Neuron (in vitro differentiated cells): ENCODE measurements at regions not wholly inside any gene's neighbourhood (a gene's known extent, or its start where the extent isn't known, plus 50 kb on each side); places are given as distances from the start of the nearest gene placed in this dataset.

Experiments
- H2AFZ ChIP-seq: one replicate; pipeline ENCODE4 v1.6.1; 2013; ENCODE audit warnings: low read depth, mild to moderate bottlenecking, inconsistent platforms, low read length, moderate library complexity
- H3K27me3 ChIP-seq: one replicate; pipeline ENCODE4 v1.6.1; 2013; ENCODE audit warnings: low read length; ENCODE audit not compliant: insufficient read depth
- H3K36me3 ChIP-seq: one replicate; pipeline ENCODE4 v1.6.1; 2013; ENCODE audit warnings: low read length; ENCODE audit not compliant: insufficient read depth
- H3K4me1 ChIP-seq: one replicate; pipeline ENCODE4 v1.6.1; 2013; ENCODE audit warnings: low read length; ENCODE audit not compliant: insufficient read depth
- H3K4me3 ChIP-seq: 2 replicates; pipeline ENCODE4 v1.5.1; 2013; ENCODE audit warnings: mild to moderate bottlenecking, low read length, moderate library complexity
- H3K9me3 ChIP-seq: one replicate; pipeline ENCODE4 v1.6.1; 2013; ENCODE audit warnings: low read length

- H3K9me3 ChIP-seq: no peaks in the 10 kb centered on the region
- H3K27me3 ChIP-seq: no peaks in the 10 kb centered on the region
- H3K4me3 ChIP-seq: no peak overlapping the region
- H3K36me3 ChIP-seq: no peaks in the 10 kb centered on the region
- H3K4me1 ChIP-seq: no peaks in the 10 kb centered on the region
- H2AFZ ChIP-seq: no peak overlapping the region
These were observed 376.8 kb upstream of the ALCAM start for GRCh38 chr3:104989878-104990277.

- Histone ChIP-seq H3K4me3 (no peak overlapping the region), H3K36me3 (no peaks in the 10 kb centered on the region), H3K4me1 (no peaks in the 10 kb centered on the region), H2AFZ (no peak overlapping the region), H3K9me3 (no peaks in the 10 kb centered on the region), H3K27me3 (no peaks in the 10 kb centered on the region)
These were observed 376.0 kb upstream of the ALCAM start for GRCh38 chr3:104990758-104991157.

GRCh38 chr3:104992676-104993075 lies 374.0 kb upstream of the ALCAM start:
- Histone ChIP-seq H3K4me1 (no peaks in the 10 kb centered on the region), H2AFZ (no peak overlapping the region), H3K36me3 (no peaks in the 10 kb centered on the region), H3K9me3 (no peaks in the 10 kb centered on the region), H3K27me3 (no peaks in the 10 kb centered on the region), H3K4me3 (no peak overlapping the region)

- Histone ChIP-seq H3K4me3 (no peak overlapping the region), H3K36me3 (no peaks in the 10 kb centered on the region), H3K4me1 (no peaks in the 10 kb centered on the region), H3K27me3 (no peaks in the 10 kb centered on the region), H2AFZ (no peak overlapping the region), H3K9me3 (no peaks in the 10 kb centered on the region)
These were observed 360.5 kb upstream of the ALCAM start for GRCh38 chr3:105006164-105006563.

GRCh38 chr3:105013657-105014056 lies 353.1 kb upstream of the ALCAM start:
- Histone ChIP-seq H3K9me3 (no peaks in the 10 kb centered on the region), H3K27me3 (no peaks in the 10 kb centered on the region), H3K4me1 (peaks cover 14% of the 10 kb centered on the region)

GRCh38 chr3:105014631-105015030 lies 352.1 kb upstream of the ALCAM start:
- Histone ChIP-seq H2AFZ (no peak overlapping the region), H3K36me3 (no peaks in the 10 kb centered on the region), H3K9me3 (no peaks in the 10 kb centered on the region), H3K4me3 (no peak overlapping the region), H3K4me1 (peaks cover 14% of the 10 kb centered on the region), H3K27me3 (no peaks in the 10 kb centered on the region)

More at GRCh38 chr3:105013657-105014056, 353.1 kb upstream of the ALCAM start:
- no peak overlapping the region for H3K4me3 ChIP-seq
- no peak overlapping the region for H2AFZ ChIP-seq
- H3K36me3 ChIP-seq: no peaks in the 10 kb centered on the region

- Histone ChIP-seq H3K4me3 (no peak overlapping the region), H3K36me3 (no peaks in the 10 kb centered on the region), H2AFZ (no peak overlapping the region), H3K9me3 (no peaks in the 10 kb centered on the region), H3K4me1 (no peaks in the 10 kb centered on the region), H3K27me3 (no peaks in the 10 kb centered on the region)
These were observed 343.9 kb upstream of the ALCAM start for GRCh38 chr3:105022813-105023212.

GRCh38 chr3:105030211-105030610 lies 336.5 kb upstream of the ALCAM start:
- H2AFZ ChIP-seq: no peak overlapping the region
- no peaks in the 10 kb centered on the region for H3K9me3 ChIP-seq
- H3K27me3 ChIP-seq: no peaks in the 10 kb centered on the region
- no peaks in the 10 kb centered on the region for H3K4me1 ChIP-seq
- H3K4me3 ChIP-seq: no peak overlapping the region
- no peaks in the 10 kb centered on the region for H3K36me3 ChIP-seq

- Histone ChIP-seq H3K4me1 (no peaks in the 10 kb centered on the region), H3K27me3 (no peaks in the 10 kb centered on the region), H3K9me3 (no peaks in the 10 kb centered on the region), H2AFZ (no peak overlapping the region), H3K4me3 (no peak overlapping the region), H3K36me3 (no peaks in the 10 kb centered on the region)
These were observed 334.2 kb upstream of the ALCAM start for GRCh38 chr3:105032541-105032940.

- Histone ChIP-seq H3K4me3 (no peak overlapping the region), H3K9me3 (no peaks in the 10 kb centered on the region), H3K36me3 (no peaks in the 10 kb centered on the region), H3K27me3 (no peaks in the 10 kb centered on the region), H3K4me1 (no peaks in the 10 kb centered on the region), H2AFZ (no peak overlapping the region)
These were observed 333.6 kb upstream of the ALCAM start for GRCh38 chr3:105033081-105033480.

GRCh38 chr3:105039004-105039403 lies 327.7 kb upstream of the ALCAM start:
- Histone ChIP-seq H3K36me3 (no peaks in the 10 kb centered on the region), H2AFZ (no peak overlapping the region), H3K9me3 (no peaks in the 10 kb centered on the region), H3K4me3 (no peak overlapping the region), H3K4me1 (no peaks in the 10 kb centered on the region), H3K27me3 (no peaks in the 10 kb centered on the region)

GRCh38 chr3:105040026-105040622 lies 326.6 kb upstream of the ALCAM start:
- Histone ChIP-seq H3K4me3 (no peak overlapping the region), H3K27me3 (no peaks in the 10 kb centered on the region), H3K4me1 (no peaks in the 10 kb centered on the region), H2AFZ (no peak overlapping the region), H3K36me3 (no peaks in the 10 kb centered on the region), H3K9me3 (no peaks in the 10 kb centered on the region)

GRCh38 chr3:105042586-105042985 lies 324.1 kb upstream of the ALCAM start:
- Histone ChIP-seq H3K9me3 (no peaks in the 10 kb centered on the region), H3K4me1 (no peaks in the 10 kb centered on the region), H3K4me3 (no peak overlapping the region), H3K36me3 (no peaks in the 10 kb centered on the region), H2AFZ (no peak overlapping the region), H3K27me3 (no peaks in the 10 kb centered on the region)

- Histone ChIP-seq H2AFZ (no peak overlapping the region), H3K4me1 (no peaks in the 10 kb centered on the region), H3K27me3 (no peaks in the 10 kb centered on the region), H3K36me3 (no peaks in the 10 kb centered on the region), H3K4me3 (no peak overlapping the region), H3K9me3 (no peaks in the 10 kb centered on the region)
These were observed 315.6 kb upstream of the ALCAM start for GRCh38 chr3:105051111-105051510.
